BE2C (cell line): ENCODE measurements at regions not wholly inside any gene's neighbourhood (a gene's known extent, or its start where the extent isn't known, plus 50 kb on each side); places are given as distances from the start of the nearest gene placed in this dataset.

Experiments used
- DNase-seq: peaks from one replicate; pipeline ENCODE4 v3.0.0-alpha.2; 2020
- H3K27me3 ChIP-seq: fragments of 250-450 bp; sonication (Bioruptor Pico); 2 replicates; pipeline ENCODE4 v1.5.1; 2020; ENCODE audit warnings: mild to moderate bottlenecking
- H3K36me3 ChIP-seq: fragments of 250-450 bp; sonication (Bioruptor Pico); 2 replicates; pipeline ENCODE4 v1.5.1; 2020; ENCODE audit warnings: mild to moderate bottlenecking
- H3K4me1 ChIP-seq: fragments of 250-450 bp; sonication (Bioruptor Pico); 2 replicates; pipeline ENCODE4 v1.5.1; 2020
- H3K4me3 ChIP-seq: 2 replicates; pipeline ENCODE4 v1.5.1; 2011; ENCODE audit warnings: low read depth, low read length
- H3K9me3 ChIP-seq: fragments of 250-450 bp; sonication (Bioruptor Pico); 2 replicates; pipeline ENCODE4 v1.5.1; 2020
- TF ChIP-seq, protein P1 (sequence below): IDR thresholded peaks from 2 replicates; pipeline ENCODE4 v1.5.1; 2012; ENCODE audit warnings: mild to moderate bottlenecking, low read depth, low read length

DNA sequence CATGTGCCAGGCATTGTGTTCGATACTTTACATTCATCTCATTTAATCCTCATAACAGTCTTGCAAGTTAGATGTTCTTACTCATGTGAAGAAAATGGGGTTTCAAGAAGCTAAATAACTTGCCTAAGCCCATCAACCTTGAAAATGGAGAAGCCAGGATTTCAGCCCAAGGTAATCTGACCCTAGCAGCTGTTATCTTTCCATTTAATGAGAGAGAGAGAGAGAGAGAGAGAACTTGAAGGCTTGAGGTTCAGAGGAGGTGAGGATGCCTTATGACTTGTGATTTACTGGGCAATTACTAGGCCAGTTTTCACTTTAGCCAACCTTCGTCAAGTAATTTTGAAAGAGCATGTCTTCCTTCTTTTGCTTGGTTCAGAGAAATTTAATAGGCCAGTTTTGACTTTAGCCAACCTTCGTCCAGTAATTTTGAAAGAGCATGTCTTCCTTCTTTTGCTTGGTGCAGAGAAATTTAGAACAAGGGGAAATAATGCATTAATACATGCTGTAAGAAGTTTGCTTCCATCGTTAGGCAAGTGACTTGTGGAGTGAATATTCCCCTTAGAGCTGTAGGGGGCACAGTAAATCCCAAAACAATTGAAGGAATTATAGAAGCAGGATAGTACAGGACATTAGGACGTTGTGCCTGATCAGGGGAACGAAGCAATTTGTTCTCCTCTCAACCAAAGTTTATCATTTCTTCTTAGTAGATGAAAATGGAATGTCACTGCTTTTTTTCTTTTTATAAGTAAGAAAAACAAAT is 143.0 kb upstream of the BMPER start:
- Histone ChIP-seq H3K9me3 (no peaks in the 10 kb centered on the region), H3K4me1 (peaks cover 4% of the 10 kb centered on the region; the same call in 1 of the 2 replicates), H3K27me3 (0 out of 2 replicates have a peak, but pooled peaks cover 3% of the 10 kb centered on the region), H3K4me3 (no peak overlapping the region), H3K36me3 (no peaks in the 10 kb centered on the region)
- TF ChIP-seq, protein P1, sequence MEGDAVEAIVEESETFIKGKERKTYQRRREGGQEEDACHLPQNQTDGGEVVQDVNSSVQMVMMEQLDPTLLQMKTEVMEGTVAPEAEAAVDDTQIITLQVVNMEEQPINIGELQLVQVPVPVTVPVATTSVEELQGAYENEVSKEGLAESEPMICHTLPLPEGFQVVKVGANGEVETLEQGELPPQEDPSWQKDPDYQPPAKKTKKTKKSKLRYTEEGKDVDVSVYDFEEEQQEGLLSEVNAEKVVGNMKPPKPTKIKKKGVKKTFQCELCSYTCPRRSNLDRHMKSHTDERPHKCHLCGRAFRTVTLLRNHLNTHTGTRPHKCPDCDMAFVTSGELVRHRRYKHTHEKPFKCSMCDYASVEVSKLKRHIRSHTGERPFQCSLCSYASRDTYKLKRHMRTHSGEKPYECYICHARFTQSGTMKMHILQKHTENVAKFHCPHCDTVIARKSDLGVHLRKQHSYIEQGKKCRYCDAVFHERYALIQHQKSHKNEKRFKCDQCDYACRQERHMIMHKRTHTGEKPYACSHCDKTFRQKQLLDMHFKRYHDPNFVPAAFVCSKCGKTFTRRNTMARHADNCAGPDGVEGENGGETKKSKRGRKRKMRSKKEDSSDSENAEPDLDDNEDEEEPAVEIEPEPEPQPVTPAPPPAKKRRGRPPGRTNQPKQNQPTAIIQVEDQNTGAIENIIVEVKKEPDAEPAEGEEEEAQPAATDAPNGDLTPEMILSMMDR = no peak
- no peak for DNase-seq

DNA sequence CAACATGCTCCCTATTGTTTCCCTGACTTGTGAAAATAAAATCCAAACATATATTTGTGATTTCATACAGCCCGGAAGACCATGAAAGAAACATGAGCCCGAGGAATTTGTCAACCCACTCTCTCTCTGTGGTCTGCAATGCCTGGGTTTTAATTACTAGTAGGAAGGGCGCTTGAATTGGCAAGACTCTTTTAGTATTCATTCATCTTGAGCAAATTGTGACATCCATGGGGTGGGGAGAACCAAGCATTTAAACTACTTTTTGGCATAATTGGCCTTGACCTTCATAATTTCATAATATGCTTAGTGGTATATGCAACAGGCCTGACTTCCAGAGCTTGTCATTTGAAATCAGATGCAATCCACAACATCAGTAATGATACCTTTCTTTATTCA is 142.4 kb upstream of the BMPER start:
- 0 out of 2 replicates have a peak, but pooled peaks cover 3% of the 10 kb centered on the region for H3K27me3 ChIP-seq
- peaks cover 4% of the 10 kb centered on the region; the same call in 1 of the 2 replicates for H3K4me1 ChIP-seq
- H3K36me3 ChIP-seq = no peaks in the 10 kb centered on the region
- no peaks in the 10 kb centered on the region for H3K9me3 ChIP-seq
- no peak overlapping the region for H3K4me3 ChIP-seq
- TF ChIP-seq, protein P1 = no peak
- DNase-seq = no peak

GRCh38 chr7:33764752-33765451 is 140.4 kb upstream of the BMPER start:
- 0 out of 2 replicates have a peak, but pooled peaks cover 3% of the 10 kb centered on the region for H3K27me3 ChIP-seq
- DNase-seq = no peak
- TF ChIP-seq, protein P1 = no peak
- H3K36me3 ChIP-seq = no peaks in the 10 kb centered on the region
- peaks cover 4% of the 10 kb centered on the region; the same call in 1 of the 2 replicates for H3K4me1 ChIP-seq
- no peak overlapping the region for H3K4me3 ChIP-seq
- H3K9me3 ChIP-seq = no peaks in the 10 kb centered on the region

GRCh38 chr7:33766405-33766804 is 138.9 kb upstream of the BMPER start:
- Histone ChIP-seq H3K27me3 (0 out of 2 replicates have a peak, but pooled peaks cover 3% of the 10 kb centered on the region), H3K4me3 (no peak overlapping the region), H3K36me3 (no peaks in the 10 kb centered on the region), H3K4me1 (peaks cover 3% of the 10 kb centered on the region; the same call in 1 of the 2 replicates), H3K9me3 (no peaks in the 10 kb centered on the region; the same call in 1 of the 2 replicates)
- no peak for DNase-seq
- TF ChIP-seq, protein P1 = no peak

DNA sequence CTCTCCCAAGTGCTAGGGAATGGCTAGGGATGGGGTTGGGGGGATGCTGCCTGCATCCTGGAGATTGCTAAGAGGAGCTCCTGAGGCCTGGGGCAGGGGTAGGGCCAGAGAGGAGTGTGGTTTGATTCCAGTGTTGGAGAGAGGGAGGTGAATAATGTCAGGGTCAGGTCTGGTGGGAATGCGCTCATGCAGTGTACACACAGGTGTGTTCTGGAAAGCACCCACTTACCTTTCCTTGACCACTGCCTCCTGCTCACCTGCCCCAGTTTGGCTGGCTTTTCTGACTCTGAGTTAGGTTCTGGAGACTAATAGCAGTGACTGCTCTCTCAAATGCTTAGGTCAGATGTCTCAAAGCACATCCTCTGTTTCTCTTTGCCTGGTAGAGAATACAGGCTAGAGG is 135.4 kb upstream of the BMPER start:
- TF ChIP-seq, protein P1 = no peak
- H3K4me3 ChIP-seq = no peak overlapping the region
- no peaks in the 10 kb centered on the region for H3K4me1 ChIP-seq
- no peaks in the 10 kb centered on the region for H3K27me3 ChIP-seq
- no peaks in the 10 kb centered on the region; the same call in 1 of the 2 replicates for H3K9me3 ChIP-seq
- DNase-seq = no peak
- no peaks in the 10 kb centered on the region for H3K36me3 ChIP-seq
